ENCODE measurements at regions not wholly inside any gene's neighbourhood (a gene's known extent, or its start where the extent isn't known, plus 50 kb on each side); places are given as distances from the start of the nearest gene placed in this dataset.

DNA sequence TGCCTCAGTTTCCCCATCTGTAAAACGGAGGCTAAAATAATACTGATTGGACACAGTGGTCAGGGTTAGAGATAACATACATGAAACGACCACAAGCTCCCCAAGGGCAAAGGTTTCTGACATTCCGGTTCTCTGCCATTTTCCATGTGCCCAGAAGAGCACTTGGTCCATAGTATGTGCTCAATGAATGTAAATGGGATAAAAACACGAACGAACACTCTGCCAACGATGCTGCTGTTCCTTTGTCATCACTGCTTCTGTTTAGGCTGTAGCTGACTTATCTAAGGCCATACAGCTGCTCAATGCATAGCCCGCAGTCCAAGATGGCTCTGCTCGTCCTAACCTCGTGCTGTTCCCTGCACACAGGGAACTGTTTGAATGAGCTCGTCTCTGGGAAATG, 102.0 kb downstream of the RMI2 start:
- no peak overlapping the region for H3K9ac ChIP-seq (ENCODE audit: low read length)
- TF ChIP-seq EZH2 (optimal IDR thresholded peaks at IDR 0.05; ENCODE audit: low read depth, low read length) (no peak), EZH2phosphoT487 (IDR thresholded peaks at IDR 0.05; ENCODE audit: low read length) (no peak)
- TF ChIP-seq, protein P1, sequence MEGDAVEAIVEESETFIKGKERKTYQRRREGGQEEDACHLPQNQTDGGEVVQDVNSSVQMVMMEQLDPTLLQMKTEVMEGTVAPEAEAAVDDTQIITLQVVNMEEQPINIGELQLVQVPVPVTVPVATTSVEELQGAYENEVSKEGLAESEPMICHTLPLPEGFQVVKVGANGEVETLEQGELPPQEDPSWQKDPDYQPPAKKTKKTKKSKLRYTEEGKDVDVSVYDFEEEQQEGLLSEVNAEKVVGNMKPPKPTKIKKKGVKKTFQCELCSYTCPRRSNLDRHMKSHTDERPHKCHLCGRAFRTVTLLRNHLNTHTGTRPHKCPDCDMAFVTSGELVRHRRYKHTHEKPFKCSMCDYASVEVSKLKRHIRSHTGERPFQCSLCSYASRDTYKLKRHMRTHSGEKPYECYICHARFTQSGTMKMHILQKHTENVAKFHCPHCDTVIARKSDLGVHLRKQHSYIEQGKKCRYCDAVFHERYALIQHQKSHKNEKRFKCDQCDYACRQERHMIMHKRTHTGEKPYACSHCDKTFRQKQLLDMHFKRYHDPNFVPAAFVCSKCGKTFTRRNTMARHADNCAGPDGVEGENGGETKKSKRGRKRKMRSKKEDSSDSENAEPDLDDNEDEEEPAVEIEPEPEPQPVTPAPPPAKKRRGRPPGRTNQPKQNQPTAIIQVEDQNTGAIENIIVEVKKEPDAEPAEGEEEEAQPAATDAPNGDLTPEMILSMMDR (IDR thresholded peaks at IDR 0.05; ENCODE audit: low read length): no peak
- H3K9me3 ChIP-seq (replicated peaks; ENCODE audit: insufficient read depth, low read length): no peaks in the 10 kb centered on the region
- no peaks in the 10 kb centered on the region for H3K36me3 ChIP-seq (replicated peaks; ENCODE audit: insufficient read depth, low read length)
- H4K20me1 ChIP-seq (ENCODE audit: insufficient read depth, low read length): no peaks in the 10 kb centered on the region
- H3F3A ChIP-seq (ENCODE audit: insufficient read depth, low read length): no peaks in the 10 kb centered on the region
- no peaks in the 10 kb centered on the region for H3K9me2 ChIP-seq (replicated peaks; ENCODE audit: insufficient read depth, low read length)
- H3K79me2 ChIP-seq (ENCODE audit: low read length): no peaks in the 10 kb centered on the region
- no peak overlapping the region for H2AFZ ChIP-seq (ENCODE audit: low read length)
- H3K4me3 ChIP-seq (ENCODE audit: low read length): no peak overlapping the region
- no peaks in the 10 kb centered on the region for H3K4me1 ChIP-seq (ENCODE audit: low read length)
- no peak overlapping the region for H3K27ac ChIP-seq (ENCODE audit: low read length)
- DNase-seq: no peak
- H3K27me3 ChIP-seq (replicated peaks; ENCODE audit: insufficient read depth, low read length): no peaks in the 10 kb centered on the region
- no peak overlapping the region for H3K4me2 ChIP-seq (ENCODE audit: low read depth, low read length)

DNA sequence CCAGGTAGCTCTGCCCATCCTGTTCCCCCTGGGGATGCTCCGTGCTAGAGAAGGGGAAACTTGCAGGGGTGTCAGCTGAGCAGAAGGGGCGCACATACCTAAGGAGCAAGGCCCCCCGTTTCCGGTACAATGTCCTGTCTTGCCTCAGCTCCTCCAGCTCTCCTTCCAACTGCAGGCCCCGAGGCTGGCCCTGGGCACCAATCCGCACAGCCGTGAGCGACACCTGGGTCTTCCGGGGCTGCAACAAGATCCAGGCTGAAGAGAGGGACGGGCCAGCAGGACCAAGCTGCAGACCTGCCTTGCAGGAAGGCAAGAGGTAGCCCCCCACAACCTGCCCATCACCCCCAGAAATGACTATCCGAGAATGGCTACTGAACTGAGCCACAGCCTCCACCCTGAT, 102.6 kb downstream of the RMI2 start:
- DNase-seq: no peak
- Histone ChIP-seq H3K27me3 (replicated peaks; ENCODE audit: insufficient read depth, low read length) (no peaks in the 10 kb centered on the region), H3K9me3 (replicated peaks; ENCODE audit: insufficient read depth, low read length) (no peaks in the 10 kb centered on the region), H3K9me2 (replicated peaks; ENCODE audit: insufficient read depth, low read length) (no peaks in the 10 kb centered on the region), H3K4me2 (ENCODE audit: low read depth, low read length) (no peak overlapping the region), H3K4me1 (ENCODE audit: low read length) (no peaks in the 10 kb centered on the region), H3K36me3 (replicated peaks; ENCODE audit: insufficient read depth, low read length) (no peaks in the 10 kb centered on the region), H4K20me1 (ENCODE audit: insufficient read depth, low read length) (no peaks in the 10 kb centered on the region), H3F3A (ENCODE audit: insufficient read depth, low read length) (no peaks in the 10 kb centered on the region), H3K79me2 (ENCODE audit: low read length) (no peaks in the 10 kb centered on the region), H2AFZ (ENCODE audit: low read length) (no peak overlapping the region), H3K4me3 (ENCODE audit: low read length) (no peak overlapping the region), H3K27ac (ENCODE audit: low read length) (no peak overlapping the region), H3K9ac (ENCODE audit: low read length) (no peak overlapping the region)
- TF ChIP-seq EZH2 (optimal IDR thresholded peaks at IDR 0.05; ENCODE audit: low read depth, low read length) (no peak), EZH2phosphoT487 (IDR thresholded peaks at IDR 0.05; ENCODE audit: low read length) (no peak)
- TF ChIP-seq, protein P1 (IDR thresholded peaks at IDR 0.05; ENCODE audit: low read length): no peak

DNA sequence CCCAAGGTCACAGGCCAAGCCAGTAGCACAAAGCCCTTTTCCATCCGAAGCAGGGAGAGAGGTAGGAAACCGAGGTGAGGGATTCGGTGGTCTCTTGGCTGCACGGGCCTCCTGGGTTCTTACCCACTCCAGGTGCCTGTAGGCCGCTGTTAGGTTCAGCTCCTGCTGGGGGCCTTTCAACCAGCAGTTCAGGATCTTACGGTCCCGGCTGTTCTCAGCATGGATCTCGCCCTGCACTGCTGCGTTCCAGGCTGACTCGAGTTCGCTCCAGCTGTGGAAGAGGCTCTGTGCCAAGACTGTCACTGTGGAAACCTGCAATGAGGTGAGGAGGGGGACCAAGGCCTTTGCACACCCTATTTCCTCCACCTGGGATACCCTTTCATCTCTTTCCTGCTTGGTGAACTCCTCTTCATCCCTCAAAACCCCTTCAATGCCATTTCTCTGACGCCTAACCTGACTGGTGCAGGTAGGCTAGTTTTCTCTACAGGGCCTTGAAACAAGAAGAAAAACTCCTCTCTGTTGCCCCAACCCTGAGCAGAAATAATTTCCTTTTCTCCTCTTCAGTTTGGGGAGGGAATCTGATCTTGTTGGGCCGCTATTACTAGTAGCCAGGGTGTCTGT, 103.6 kb downstream of the RMI2 start:
- H3K36me3 ChIP-seq (replicated peaks; ENCODE audit: insufficient read depth, low read length): no peaks in the 10 kb centered on the region
- no peaks in the 10 kb centered on the region for H3K4me1 ChIP-seq (ENCODE audit: low read length)
- H3K27ac ChIP-seq (ENCODE audit: low read length): no peak overlapping the region
- no peaks in the 10 kb centered on the region for H3K27me3 ChIP-seq (replicated peaks; ENCODE audit: insufficient read depth, low read length)
- H3K9ac ChIP-seq (ENCODE audit: low read length): no peak overlapping the region
- H3K9me2 ChIP-seq (replicated peaks; ENCODE audit: insufficient read depth, low read length): no peaks in the 10 kb centered on the region
- H3K4me2 ChIP-seq (ENCODE audit: low read depth, low read length): no peak overlapping the region
- H2AFZ ChIP-seq (ENCODE audit: low read length): no peak overlapping the region
- TF ChIP-seq EZH2 (optimal IDR thresholded peaks at IDR 0.05; ENCODE audit: low read depth, low read length): no peak
- TF ChIP-seq, protein P1 (IDR thresholded peaks at IDR 0.05; ENCODE audit: low read length): no peak
- TF ChIP-seq EZH2phosphoT487 (IDR thresholded peaks at IDR 0.05; ENCODE audit: low read length): no peak
- no peak overlapping the region for H3K4me3 ChIP-seq (ENCODE audit: low read length)
- H3K9me3 ChIP-seq (replicated peaks; ENCODE audit: insufficient read depth, low read length): no peaks in the 10 kb centered on the region
- no peak for DNase-seq
- H3F3A ChIP-seq (ENCODE audit: insufficient read depth, low read length): no peaks in the 10 kb centered on the region
- no peaks in the 10 kb centered on the region for H3K79me2 ChIP-seq (ENCODE audit: low read length)
- H4K20me1 ChIP-seq (ENCODE audit: insufficient read depth, low read length): no peaks in the 10 kb centered on the region

Data from MM.1S (cell line).